GM08714 (cell line): ENCODE measurements at regions not wholly inside any gene's neighbourhood (a gene's known extent, or its start where the extent isn't known, plus 50 kb on each side); places are given as distances from the start of the nearest gene placed in this dataset.

Experiments
- H3K4me3 ChIP-seq: fragments of 200-500 bp; sonication (Bioruptor generic); 2 replicates; pipeline ENCODE4 v1.5.1; 2014; ENCODE audit warnings: mild to moderate bottlenecking, low read length, inconsistent platforms
- ZNF274 ChIP-seq: IDR thresholded peaks from 2 replicates; pipeline ENCODE4 v1.6.1; 2012; ENCODE audit warnings: mild to moderate bottlenecking, low read depth, low read length

DNA sequence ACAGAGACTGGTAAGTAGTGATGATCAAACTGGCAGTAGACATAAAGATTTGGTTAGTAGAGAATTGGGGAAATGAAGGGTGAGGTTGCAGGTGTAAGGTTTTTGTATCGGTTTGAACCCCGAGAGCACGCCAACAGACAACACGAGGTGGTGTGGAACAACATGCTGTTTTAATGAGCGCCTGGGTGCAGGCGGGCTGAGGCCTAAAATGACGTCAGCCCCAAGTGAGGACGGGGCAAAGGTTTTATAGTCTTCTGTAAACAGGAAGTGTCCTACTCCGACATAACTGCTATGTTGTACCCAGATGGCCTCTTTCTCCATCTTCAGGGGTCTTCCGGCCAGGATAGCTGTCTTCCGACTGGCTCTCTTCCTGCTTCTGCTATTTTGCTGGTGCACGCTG is 178.8 kb downstream of the HHIPL2 start:
- no peak overlapping the region for H3K4me3 ChIP-seq
- TF ChIP-seq ZNF274 = no peak

- no peak overlapping the region for H3K4me3 ChIP-seq
- TF ChIP-seq ZNF274 = no peak
Observed at GRCh38 chr1:222358100-222358499, 189.8 kb downstream of the HHIPL2 start.

- TF ChIP-seq ZNF274 = no peak
- H3K4me3 ChIP-seq = no peak overlapping the region
Observed at GRCh38 chr1:222357252-222357651, 190.7 kb downstream of the HHIPL2 start.

DNA sequence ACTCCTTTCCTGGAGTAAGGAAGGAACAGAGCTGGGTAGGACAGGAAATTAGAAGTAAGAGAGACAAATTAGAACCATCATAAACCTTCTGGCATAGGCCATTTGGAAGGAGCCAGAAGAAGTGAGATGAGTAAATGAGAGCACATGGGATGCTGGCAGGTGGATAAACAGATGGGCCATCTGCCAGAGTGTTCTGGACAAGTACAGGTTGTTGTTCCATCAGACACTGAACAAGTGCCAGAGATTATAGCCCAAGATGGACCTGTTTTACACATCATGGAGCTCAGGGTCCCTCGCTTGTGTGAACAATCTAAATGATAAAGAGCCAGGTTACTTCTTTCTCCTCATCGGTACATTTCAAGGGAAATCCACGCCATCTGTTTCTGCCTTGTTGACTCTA is 200.3 kb downstream of the HHIPL2 start:
- no peak for TF ChIP-seq ZNF274
- no peak overlapping the region for H3K4me3 ChIP-seq

- no peak for TF ChIP-seq ZNF274
- H3K4me3 ChIP-seq = no peak overlapping the region
Observed at GRCh38 chr1:222346955-222347354, 200.9 kb downstream of the HHIPL2 start.

- H3K4me3 ChIP-seq = no peak overlapping the region
- TF ChIP-seq ZNF274 = no peak
Observed at GRCh38 chr1:222339376-222339947, 208.4 kb downstream of the HHIPL2 start.

GRCh38 chr1:222335586-222335985 is 212.3 kb downstream of the HHIPL2 start:
- H3K4me3 ChIP-seq = no peak overlapping the region
- TF ChIP-seq ZNF274 = no peak

- H3K4me3 ChIP-seq = no peak overlapping the region
- TF ChIP-seq ZNF274 = no peak
Observed at GRCh38 chr1:222334026-222334680, 213.8 kb downstream of the HHIPL2 start.

DNA sequence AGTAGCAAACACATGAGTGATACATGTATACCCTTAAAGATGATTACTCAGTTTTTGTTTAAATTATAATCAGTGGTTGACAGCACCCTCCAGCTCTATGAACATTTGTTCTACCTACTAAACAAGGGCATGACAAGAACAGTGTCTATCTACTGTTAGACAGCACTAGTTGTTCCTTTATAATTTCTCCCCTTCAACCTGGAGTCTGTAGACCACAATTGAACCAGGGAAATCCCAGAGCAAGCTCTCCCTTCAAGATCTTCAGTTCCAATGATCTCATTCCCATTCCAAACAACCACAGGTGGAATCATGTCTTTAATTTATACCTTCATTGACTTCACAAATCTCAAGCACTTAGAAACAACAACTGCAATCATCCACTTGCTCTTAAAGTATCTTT is 216.1 kb downstream of the HHIPL2 start:
- no peak for TF ChIP-seq ZNF274
- H3K4me3 ChIP-seq = no peak overlapping the region

GRCh38 chr1:222331340-222331739 is 216.6 kb downstream of the HHIPL2 start:
- TF ChIP-seq ZNF274 = no peak
- H3K4me3 ChIP-seq = no peak overlapping the region

GRCh38 chr1:222329493-222330045 is 218.3 kb downstream of the HHIPL2 start:
- H3K4me3 ChIP-seq = no peak overlapping the region
- TF ChIP-seq ZNF274 = no peak

GRCh38 chr1:222326710-222327036 is 221.2 kb downstream of the HHIPL2 start:
- no peak overlapping the region for H3K4me3 ChIP-seq
- TF ChIP-seq ZNF274 = no peak

- no peak overlapping the region for H3K4me3 ChIP-seq
- TF ChIP-seq ZNF274 = no peak
Observed at GRCh38 chr1:222326006-222326709, 221.7 kb downstream of the HHIPL2 start.

DNA sequence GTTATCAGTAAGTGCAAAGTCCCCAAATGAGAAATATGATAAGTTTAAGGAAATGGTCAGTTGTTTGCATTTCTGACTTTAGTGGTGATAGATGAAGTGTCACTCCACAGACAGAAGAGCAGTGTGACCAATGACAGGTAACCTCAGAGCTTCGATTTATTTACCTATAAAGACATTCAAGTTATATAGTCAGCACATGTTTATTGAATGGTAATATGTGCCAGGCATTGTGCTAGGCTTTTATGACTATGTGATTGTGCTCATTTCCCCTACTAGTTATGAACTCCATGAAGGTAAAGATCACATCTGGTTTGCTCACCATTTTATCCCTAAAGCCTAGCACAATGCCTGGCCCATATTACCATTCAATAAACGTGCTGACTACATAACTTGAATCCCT is 222.4 kb downstream of the HHIPL2 start:
- TF ChIP-seq ZNF274 = no peak
- no peak overlapping the region for H3K4me3 ChIP-seq

GRCh38 chr1:222314839-222315238 is 233.1 kb downstream of the HHIPL2 start:
- TF ChIP-seq ZNF274 = no peak
- H3K4me3 ChIP-seq = no peak overlapping the region
